Smooth muscle cell (in vitro differentiated cells): ENCODE measurements at regions not wholly inside any gene's neighbourhood (a gene's known extent, or its start where the extent isn't known, plus 50 kb on each side); places are given as distances from the start of the nearest gene placed in this dataset.

Source experiments
- DNase-seq: peaks from one replicate; lab custom pipeline; 2025; ENCODE audit not compliant: unreplicated experiment; lab: John Stamatoyannopoulos, UW
- H2AFZ ChIP-seq: fragments of 200-600 bp; sonication (generic); 2 replicates; pipeline ENCODE4 v1.6.0; 2016; ENCODE audit warnings: antibody characterized with exemption, low read depth, mild to moderate bottlenecking
- H3F3A ChIP-seq: fragments of 200-600 bp; sonication (generic); 2 replicates; pipeline ENCODE4 v1.6.0; 2017; ENCODE audit warnings: antibody characterized with exemption, low read depth
- H3K27ac ChIP-seq: fragments of 200-600 bp; sonication (generic); 2 replicates; pipeline ENCODE4 v1.5.1; 2016; ENCODE audit warnings: low read depth, mild to moderate bottlenecking
- H3K27me3 ChIP-seq: fragments of 200-600 bp; sonication (generic); 2 replicates; pipeline ENCODE4 v1.6.1; 2016; ENCODE audit warnings: low read depth, mild to moderate bottlenecking
- H3K36me3 ChIP-seq: fragments of 200-600 bp; sonication (generic); 2 replicates; pipeline ENCODE4 v1.5.1; 2016; ENCODE audit warnings: low read depth
- H3K4me1 ChIP-seq: fragments of 200-600 bp; sonication (generic); 2 replicates; pipeline ENCODE4 v1.5.1; 2016; ENCODE audit warnings: low read depth
- H3K4me2 ChIP-seq: fragments of 200-600 bp; sonication (generic); 2 replicates; pipeline ENCODE4 v1.6.0; 2016; ENCODE audit warnings: mild to moderate bottlenecking
- H3K4me3 ChIP-seq: fragments of 200-600 bp; sonication (generic); 2 replicates; pipeline ENCODE4 v1.5.1; 2016; ENCODE audit warnings: mild to moderate bottlenecking
- H3K79me2 ChIP-seq: fragments of 200-600 bp; sonication (generic); 2 replicates; pipeline ENCODE4 v1.6.0; 2016; ENCODE audit warnings: low read depth, mild to moderate bottlenecking
- H3K9ac ChIP-seq: fragments of 200-600 bp; sonication (generic); 2 replicates; pipeline ENCODE4 v1.6.0; 2016; ENCODE audit warnings: low read depth
- H3K9me3 ChIP-seq: fragments of 200-600 bp; sonication (generic); replicated peaks from 2 replicates; pipeline ENCODE4 v1.5.1; 2016; ENCODE audit warnings: low read depth
- H4K20me1 ChIP-seq: fragments of 200-600 bp; sonication (generic); 2 replicates; pipeline ENCODE4 v1.6.0; 2016; ENCODE audit warnings: low read depth
- WGBS: methylation state at CpG from one replicate; pipeline ENCODE4 v1.1.7; 2016; ENCODE audit warnings: low lambda C conversion rate; 5-methylcytosine and 5-hydroxymethylcytosine counted together
- TF ChIP-seq, protein P1 (sequence below): fragments of 200-600 bp; sonication (generic); IDR thresholded peaks from 2 replicates; pipeline ENCODE4 v1.5.1; 2017; ENCODE audit warnings: borderline replicate concordance, mild to moderate bottlenecking, antibody characterized with exemption; ENCODE audit not compliant: insufficient read depth, poor library complexity, severe bottlenecking

GRCh38 chr2:174697255-174697654, 67.0 kb downstream of the CHRNA1 start:
- Histone ChIP-seq H3K27ac (no peak overlapping the region), H2AFZ (no peak overlapping the region), H3F3A (no peaks in the 10 kb centered on the region), H3K4me3 (no peak overlapping the region), H3K4me1 (no peaks in the 10 kb centered on the region), H3K4me2 (no peak overlapping the region), H3K9me3 (no peaks in the 10 kb centered on the region), H3K9ac (no peak overlapping the region), H3K36me3 (no peaks in the 10 kb centered on the region), H3K79me2 (no peaks in the 10 kb centered on the region), H4K20me1 (no peaks in the 10 kb centered on the region), H3K27me3 (no peaks in the 10 kb centered on the region)
- WGBS, result 11% methylated on average over 3 of the region's 3 CpGs
- no peak for DNase-seq
- TF ChIP-seq, protein P1, sequence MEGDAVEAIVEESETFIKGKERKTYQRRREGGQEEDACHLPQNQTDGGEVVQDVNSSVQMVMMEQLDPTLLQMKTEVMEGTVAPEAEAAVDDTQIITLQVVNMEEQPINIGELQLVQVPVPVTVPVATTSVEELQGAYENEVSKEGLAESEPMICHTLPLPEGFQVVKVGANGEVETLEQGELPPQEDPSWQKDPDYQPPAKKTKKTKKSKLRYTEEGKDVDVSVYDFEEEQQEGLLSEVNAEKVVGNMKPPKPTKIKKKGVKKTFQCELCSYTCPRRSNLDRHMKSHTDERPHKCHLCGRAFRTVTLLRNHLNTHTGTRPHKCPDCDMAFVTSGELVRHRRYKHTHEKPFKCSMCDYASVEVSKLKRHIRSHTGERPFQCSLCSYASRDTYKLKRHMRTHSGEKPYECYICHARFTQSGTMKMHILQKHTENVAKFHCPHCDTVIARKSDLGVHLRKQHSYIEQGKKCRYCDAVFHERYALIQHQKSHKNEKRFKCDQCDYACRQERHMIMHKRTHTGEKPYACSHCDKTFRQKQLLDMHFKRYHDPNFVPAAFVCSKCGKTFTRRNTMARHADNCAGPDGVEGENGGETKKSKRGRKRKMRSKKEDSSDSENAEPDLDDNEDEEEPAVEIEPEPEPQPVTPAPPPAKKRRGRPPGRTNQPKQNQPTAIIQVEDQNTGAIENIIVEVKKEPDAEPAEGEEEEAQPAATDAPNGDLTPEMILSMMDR, result peak; percentile 70

- 52% methylated on average over 2 of the region's 2 CpGs for WGBS
- H3K4me3 ChIP-seq, result no peak overlapping the region
- TF ChIP-seq, protein P1, result no peak
Observed at GRCh38 chr2:174694920-174695319, 69.4 kb downstream of the CHRNA1 start.

GRCh38 chr2:174694196-174694878, 69.9 kb downstream of the CHRNA1 start:
- no peak overlapping the region for H3K9ac ChIP-seq
- H3K36me3 ChIP-seq, result no peaks in the 10 kb centered on the region
- H3K4me1 ChIP-seq, result no peaks in the 10 kb centered on the region
- no peak for DNase-seq
- 66% methylated on average over 5 of the region's 5 CpGs for WGBS
- H3K4me3 ChIP-seq, result no peak overlapping the region
- H2AFZ ChIP-seq, result no peak overlapping the region
- H3K9me3 ChIP-seq, result no peaks in the 10 kb centered on the region
- no peak overlapping the region for H3K4me2 ChIP-seq
- no peaks in the 10 kb centered on the region for H3K27me3 ChIP-seq
- H4K20me1 ChIP-seq, result no peaks in the 10 kb centered on the region
- H3K79me2 ChIP-seq, result no peaks in the 10 kb centered on the region
- H3K27ac ChIP-seq, result no peak overlapping the region
- TF ChIP-seq, protein P1, result no peak
- no peaks in the 10 kb centered on the region for H3F3A ChIP-seq

More at GRCh38 chr2:174694920-174695319, 69.4 kb downstream of the CHRNA1 start:
- no peak overlapping the region for H3K9ac ChIP-seq
- no peaks in the 10 kb centered on the region for H3K79me2 ChIP-seq
- H3K4me1 ChIP-seq, result no peaks in the 10 kb centered on the region
- no peaks in the 10 kb centered on the region for H4K20me1 ChIP-seq
- H3K36me3 ChIP-seq, result no peaks in the 10 kb centered on the region
- H3K9me3 ChIP-seq, result no peaks in the 10 kb centered on the region
- no peaks in the 10 kb centered on the region for H3K27me3 ChIP-seq
- H2AFZ ChIP-seq, result no peak overlapping the region
- H3K27ac ChIP-seq, result no peak overlapping the region
- no peak overlapping the region for H3K4me2 ChIP-seq
- H3F3A ChIP-seq, result no peaks in the 10 kb centered on the region
- DNase-seq, result no peak

- TF ChIP-seq, protein P1, result peak; percentile 10
- H2AFZ ChIP-seq, result no peak overlapping the region
- no peaks in the 10 kb centered on the region for H3K9me3 ChIP-seq
- DNase-seq, result no peak
- no peaks in the 10 kb centered on the region for H3K79me2 ChIP-seq
- no peaks in the 10 kb centered on the region for H3F3A ChIP-seq
- H3K9ac ChIP-seq, result no peak overlapping the region
- H3K27me3 ChIP-seq, result no peaks in the 10 kb centered on the region
- H3K4me2 ChIP-seq, result no peak overlapping the region
- 69% methylated on average over 5 of the region's 5 CpGs for WGBS
- H4K20me1 ChIP-seq, result no peaks in the 10 kb centered on the region
- no peaks in the 10 kb centered on the region for H3K4me1 ChIP-seq
- no peaks in the 10 kb centered on the region for H3K36me3 ChIP-seq
- no peak overlapping the region for H3K4me3 ChIP-seq
- H3K27ac ChIP-seq, result no peak overlapping the region
Observed at GRCh38 chr2:174693344-174693743, 70.9 kb downstream of the CHRNA1 start.
